ENCODE measurements at regions not wholly inside any gene's neighbourhood (a gene's known extent, or its start where the extent isn't known, plus 50 kb on each side); places are given as distances from the start of the nearest gene placed in this dataset.
A peak's percentile ranks its signal among the peaks of the same experiment; 100 is the strongest.

DNA sequence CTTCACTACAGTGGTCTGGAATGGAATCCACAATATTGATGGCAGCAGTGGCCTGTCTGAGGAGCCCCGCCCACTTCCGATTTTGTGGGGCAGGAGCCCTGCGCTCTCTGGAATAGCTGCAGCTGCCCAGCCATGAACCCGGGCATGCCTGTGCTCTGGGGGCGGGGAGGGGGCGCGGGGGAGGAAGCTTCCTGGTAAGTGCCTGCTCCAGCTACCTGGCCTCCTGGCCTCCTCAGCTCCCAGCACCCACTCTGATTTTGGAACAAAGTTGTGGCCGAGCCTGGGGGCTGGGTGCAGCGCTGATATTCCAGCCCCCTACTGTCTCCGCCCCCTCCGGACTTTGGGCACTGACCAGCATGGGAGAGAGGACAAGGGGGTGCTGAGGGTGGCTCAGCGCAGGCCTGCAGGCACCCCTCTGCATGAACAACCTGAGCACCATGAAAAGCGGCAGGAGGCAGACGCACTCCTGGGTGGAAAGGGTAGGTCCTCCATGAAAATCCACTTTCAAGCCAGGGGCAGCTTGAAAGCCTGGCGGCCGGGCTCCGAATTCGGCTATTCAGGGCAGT, 972.7 kb upstream of the AGA start:
- DNase-seq (peak in 1 of 5 donors; percentile 61), ATAC-seq (no peak)
- Histone ChIP-seq H3K4me1 (no peaks in the 10 kb centered on the region), H3K27me3 (no peaks in the 10 kb centered on the region), H3K4me3 (no peak overlapping the region), H3K36me3 (no peaks in the 10 kb centered on the region), H3K27ac (no peak overlapping the region), H3K9me3 (peaks cover 0 to 9% (median 0%) of the 10 kb centered on the region in 12 donors)
- WGBS, 4 donors: 92 to 93% (median 92%) methylated on average over 16 to 18 of the region's 18 CpGs
- intact Hi-C loops (cut with DNase I): no loop called here
- TF ChIP-seq, protein P1, sequence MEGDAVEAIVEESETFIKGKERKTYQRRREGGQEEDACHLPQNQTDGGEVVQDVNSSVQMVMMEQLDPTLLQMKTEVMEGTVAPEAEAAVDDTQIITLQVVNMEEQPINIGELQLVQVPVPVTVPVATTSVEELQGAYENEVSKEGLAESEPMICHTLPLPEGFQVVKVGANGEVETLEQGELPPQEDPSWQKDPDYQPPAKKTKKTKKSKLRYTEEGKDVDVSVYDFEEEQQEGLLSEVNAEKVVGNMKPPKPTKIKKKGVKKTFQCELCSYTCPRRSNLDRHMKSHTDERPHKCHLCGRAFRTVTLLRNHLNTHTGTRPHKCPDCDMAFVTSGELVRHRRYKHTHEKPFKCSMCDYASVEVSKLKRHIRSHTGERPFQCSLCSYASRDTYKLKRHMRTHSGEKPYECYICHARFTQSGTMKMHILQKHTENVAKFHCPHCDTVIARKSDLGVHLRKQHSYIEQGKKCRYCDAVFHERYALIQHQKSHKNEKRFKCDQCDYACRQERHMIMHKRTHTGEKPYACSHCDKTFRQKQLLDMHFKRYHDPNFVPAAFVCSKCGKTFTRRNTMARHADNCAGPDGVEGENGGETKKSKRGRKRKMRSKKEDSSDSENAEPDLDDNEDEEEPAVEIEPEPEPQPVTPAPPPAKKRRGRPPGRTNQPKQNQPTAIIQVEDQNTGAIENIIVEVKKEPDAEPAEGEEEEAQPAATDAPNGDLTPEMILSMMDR (IDR thresholded peaks at IDR 0.05): no peak
- TF ChIP-seq POLR2A (IDR thresholded peaks at IDR 0.05): no peak

DNA sequence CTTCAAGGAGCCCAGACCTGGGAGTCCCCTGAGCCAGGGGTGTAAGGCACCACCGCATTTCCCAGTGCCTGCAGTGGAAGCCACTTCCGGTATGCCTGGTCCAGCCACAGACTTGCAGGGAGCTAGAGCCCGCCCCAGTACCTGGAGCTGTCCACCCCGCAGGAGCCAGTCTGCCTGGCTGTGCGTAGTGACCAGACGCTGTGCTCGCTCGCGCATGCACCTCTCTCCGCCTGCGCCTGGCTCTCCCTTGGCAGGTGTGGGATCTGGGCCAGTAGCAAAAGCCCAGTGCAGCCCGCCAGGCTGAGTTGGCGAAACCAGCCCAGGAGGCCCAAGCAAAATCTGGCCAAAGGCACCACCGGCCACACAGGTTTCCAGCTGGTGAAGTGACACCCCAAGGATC, 973.7 kb upstream of the AGA start:
- no peak for TF ChIP-seq POLR2A (IDR thresholded peaks at IDR 0.05)
- TF ChIP-seq, protein P1 (IDR thresholded peaks at IDR 0.05): no peak
- no peaks in the 10 kb centered on the region for H3K36me3 ChIP-seq
- peaks cover 0 to 11% (median 0%) of the 10 kb centered on the region in 12 donors for H3K9me3 ChIP-seq
- intact Hi-C loops (cut with DNase I): no loop called here
- peak in 1 of 5 donors; percentile 53 for DNase-seq
- ATAC-seq: no peak
- no peaks in the 10 kb centered on the region for H3K27me3 ChIP-seq
- 91 to 96% (median 95%) methylated on average over 13 to 14 of the region's 14 CpGs for WGBS, 4 donors
- no peak overlapping the region for H3K4me3 ChIP-seq
- H3K4me1 ChIP-seq: no peaks in the 10 kb centered on the region
- no peak overlapping the region for H3K27ac ChIP-seq

DNA sequence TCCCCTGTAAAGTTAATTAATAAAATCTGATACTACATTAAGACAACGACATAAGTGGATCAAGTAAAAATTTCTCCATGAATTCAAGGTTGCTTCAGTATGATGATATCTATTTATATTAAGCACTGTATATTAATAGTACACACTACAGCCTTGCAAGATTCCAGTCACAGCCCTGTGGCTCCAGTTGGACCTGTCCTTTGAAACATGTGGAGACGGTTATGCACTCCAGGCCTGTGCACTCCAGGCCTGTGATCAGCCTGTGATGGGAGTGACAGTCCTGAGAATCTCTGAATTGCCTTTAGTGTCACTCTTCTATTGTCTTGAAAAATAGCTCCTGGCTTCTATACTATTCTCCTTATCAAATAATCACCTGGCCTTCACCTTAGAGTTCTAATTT, 981.1 kb upstream of the AGA start:
- Histone ChIP-seq H3K9me3 (peaks cover 0 to 7% (median 0%) of the 10 kb centered on the region in 12 donors), H3K4me3 (no peak overlapping the region), H3K27me3 (no peaks in the 10 kb centered on the region), H3K27ac (no peak overlapping the region), H3K4me1 (no peaks in the 10 kb centered on the region), H3K36me3 (no peaks in the 10 kb centered on the region)
- ATAC-seq (peak in 3 of 4 donors; percentile 60 to 92 (median 65)), DNase-seq (peak in 1 of 5 donors; percentile 22)
- 37 to 51% (median 42%) methylated on average over 2 of the region's 2 CpGs for WGBS, 4 donors
- intact Hi-C loops (cut with DNase I): no loop called here
- TF ChIP-seq POLR2A (IDR thresholded peaks at IDR 0.05): no peak
- TF ChIP-seq, protein P1 (IDR thresholded peaks at IDR 0.05): no peak

DNA sequence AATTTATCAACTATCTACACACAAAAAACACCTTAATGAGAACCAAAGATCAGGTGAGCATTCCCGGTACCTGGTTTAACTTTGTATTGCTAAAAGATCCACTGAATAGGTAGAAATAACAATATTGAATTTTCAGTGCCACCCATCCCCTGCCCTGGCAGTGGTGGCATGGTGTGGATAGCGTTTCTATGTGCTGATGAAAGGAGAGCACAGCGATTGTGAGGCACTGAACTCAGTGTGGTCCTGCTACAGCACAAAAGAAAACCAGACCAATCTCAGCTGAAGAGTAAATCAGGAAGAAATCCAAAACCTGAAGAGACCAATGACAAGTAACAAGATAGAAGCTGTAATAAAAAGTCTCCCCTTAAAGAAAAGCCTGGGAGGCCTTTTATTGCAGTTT, 984.6 kb upstream of the AGA start:
- H3K9me3 ChIP-seq: peaks cover 0 to 3% (median 0%) of the 10 kb centered on the region in 12 donors
- ATAC-seq: no peak
- DNase-seq: no peak
- no peaks in the 10 kb centered on the region for H3K27me3 ChIP-seq
- H3K4me3 ChIP-seq: no peak overlapping the region
- TF ChIP-seq, protein P1 (IDR thresholded peaks at IDR 0.05): no peak
- no peak for TF ChIP-seq POLR2A (IDR thresholded peaks at IDR 0.05)
- H3K4me1 ChIP-seq: no peaks in the 10 kb centered on the region
- H3K36me3 ChIP-seq: no peaks in the 10 kb centered on the region
- intact Hi-C loops (cut with DNase I): no loop called here
- no peak overlapping the region for H3K27ac ChIP-seq
- 77 to 91% (median 83%) methylated on average over 3 of the region's 3 CpGs for WGBS, 4 donors

Measured in heart left ventricle (tissue), 16 donors.